Uterus (tissue), 2 donors: ENCODE measurements at regions not wholly inside any gene's neighbourhood (a gene's known extent, or its start where the extent isn't known, plus 50 kb on each side); places are given as distances from the start of the nearest gene placed in this dataset.

ENCODE experiments used
- POLR2A ChIP-seq, 2 donors: fragments of 450-650 bp; IDR thresholded peaks; one replicate each; pipeline ENCODE4 v1.6.1; 2016; ENCODE audit warnings: antibody characterized with exemption in 2 of 2, mild to moderate bottlenecking in 1 of 2, moderate library complexity in 1 of 2
- TF ChIP-seq, protein P1 (sequence below), 4 experiments: fragments of 200-600 bp in 2 of 4; fragments of 450-650 bp in 2 of 4; sonication (generic) in 2 of 4; IDR thresholded peaks; one replicate each; pipeline ENCODE4 v1.5.1; 2016 to 2019; ENCODE audit warnings: antibody characterized with exemption in 4 of 4, mild to moderate bottlenecking in 2 of 4, moderate library complexity in 1 of 4

- no peak for TF ChIP-seq POLR2A (IDR thresholded peaks at IDR 0.05)
- TF ChIP-seq, protein P1, sequence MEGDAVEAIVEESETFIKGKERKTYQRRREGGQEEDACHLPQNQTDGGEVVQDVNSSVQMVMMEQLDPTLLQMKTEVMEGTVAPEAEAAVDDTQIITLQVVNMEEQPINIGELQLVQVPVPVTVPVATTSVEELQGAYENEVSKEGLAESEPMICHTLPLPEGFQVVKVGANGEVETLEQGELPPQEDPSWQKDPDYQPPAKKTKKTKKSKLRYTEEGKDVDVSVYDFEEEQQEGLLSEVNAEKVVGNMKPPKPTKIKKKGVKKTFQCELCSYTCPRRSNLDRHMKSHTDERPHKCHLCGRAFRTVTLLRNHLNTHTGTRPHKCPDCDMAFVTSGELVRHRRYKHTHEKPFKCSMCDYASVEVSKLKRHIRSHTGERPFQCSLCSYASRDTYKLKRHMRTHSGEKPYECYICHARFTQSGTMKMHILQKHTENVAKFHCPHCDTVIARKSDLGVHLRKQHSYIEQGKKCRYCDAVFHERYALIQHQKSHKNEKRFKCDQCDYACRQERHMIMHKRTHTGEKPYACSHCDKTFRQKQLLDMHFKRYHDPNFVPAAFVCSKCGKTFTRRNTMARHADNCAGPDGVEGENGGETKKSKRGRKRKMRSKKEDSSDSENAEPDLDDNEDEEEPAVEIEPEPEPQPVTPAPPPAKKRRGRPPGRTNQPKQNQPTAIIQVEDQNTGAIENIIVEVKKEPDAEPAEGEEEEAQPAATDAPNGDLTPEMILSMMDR (IDR thresholded peaks at IDR 0.05) = no peak
Observed at GRCh38 chr16:74201576-74201975, 95.0 kb upstream of the PSMD7 start.
